ENCODE measurements at regions not wholly inside any gene's neighbourhood (a gene's known extent, or its start where the extent isn't known, plus 50 kb on each side); places are given as distances from the start of the nearest gene placed in this dataset.

GRCh38 chr17:77462553-77463497, 322.1 kb downstream of the SEC14L1 start:
- no peak for TF ChIP-seq EP300 (IDR thresholded peaks at IDR 0.05)
- TF ChIP-seq POLR2A (IDR thresholded peaks at IDR 0.05) = no peak
- TF ChIP-seq, protein P1, sequence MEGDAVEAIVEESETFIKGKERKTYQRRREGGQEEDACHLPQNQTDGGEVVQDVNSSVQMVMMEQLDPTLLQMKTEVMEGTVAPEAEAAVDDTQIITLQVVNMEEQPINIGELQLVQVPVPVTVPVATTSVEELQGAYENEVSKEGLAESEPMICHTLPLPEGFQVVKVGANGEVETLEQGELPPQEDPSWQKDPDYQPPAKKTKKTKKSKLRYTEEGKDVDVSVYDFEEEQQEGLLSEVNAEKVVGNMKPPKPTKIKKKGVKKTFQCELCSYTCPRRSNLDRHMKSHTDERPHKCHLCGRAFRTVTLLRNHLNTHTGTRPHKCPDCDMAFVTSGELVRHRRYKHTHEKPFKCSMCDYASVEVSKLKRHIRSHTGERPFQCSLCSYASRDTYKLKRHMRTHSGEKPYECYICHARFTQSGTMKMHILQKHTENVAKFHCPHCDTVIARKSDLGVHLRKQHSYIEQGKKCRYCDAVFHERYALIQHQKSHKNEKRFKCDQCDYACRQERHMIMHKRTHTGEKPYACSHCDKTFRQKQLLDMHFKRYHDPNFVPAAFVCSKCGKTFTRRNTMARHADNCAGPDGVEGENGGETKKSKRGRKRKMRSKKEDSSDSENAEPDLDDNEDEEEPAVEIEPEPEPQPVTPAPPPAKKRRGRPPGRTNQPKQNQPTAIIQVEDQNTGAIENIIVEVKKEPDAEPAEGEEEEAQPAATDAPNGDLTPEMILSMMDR (IDR thresholded peaks at IDR 0.05) = no peak
- Histone ChIP-seq H3K27me3 (no peaks in the 10 kb centered on the region), H3K36me3 (no peaks in the 10 kb centered on the region), H3K4me3 (no peak overlapping the region), H3K4me1 (ENCODE audit: insufficient read depth) (peaks cover 8% of the 10 kb centered on the region), H3K27ac (no peak overlapping the region), H3K9me3 (no peaks in the 10 kb centered on the region)
- DNase-seq = no peak
- intact Hi-C loops (cut with DNase I) = no loop called here
- 80 to 88% (median 87%) methylated on average over 16 of the region's 16 CpGs for WGBS, 3 donors

DNA sequence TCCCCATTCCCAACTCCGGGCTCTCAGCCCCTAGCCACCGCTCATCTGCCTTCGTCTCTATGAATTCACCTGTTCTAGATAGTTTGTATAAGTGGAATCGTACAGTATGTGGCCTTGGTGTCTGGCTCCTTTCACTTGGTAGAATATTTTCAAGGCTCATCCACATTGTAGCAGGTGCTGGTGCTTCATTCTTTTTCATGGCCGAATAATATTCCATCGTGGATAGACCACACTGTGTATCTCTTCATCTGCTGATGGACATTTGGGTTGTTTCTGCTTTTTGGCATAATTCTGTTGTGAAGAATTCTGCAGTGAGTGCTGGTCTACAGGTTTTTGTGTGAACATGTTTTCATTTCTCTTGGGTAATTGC, 324.2 kb downstream of the SEC14L1 start:
- no peak for TF ChIP-seq EP300 (IDR thresholded peaks at IDR 0.05)
- TF ChIP-seq, protein P1 (IDR thresholded peaks at IDR 0.05) = no peak
- no peak for TF ChIP-seq POLR2A (IDR thresholded peaks at IDR 0.05)
- Histone ChIP-seq H3K9me3 (no peaks in the 10 kb centered on the region), H3K27ac (no peak overlapping the region), H3K36me3 (no peaks in the 10 kb centered on the region), H3K4me3 (no peak overlapping the region), H3K27me3 (no peaks in the 10 kb centered on the region), H3K4me1 (ENCODE audit: insufficient read depth) (peaks cover 8% of the 10 kb centered on the region)
- DNase-seq = no peak
- 93 to 95% (median 94%) methylated on average over 6 of the region's 6 CpGs for WGBS, 3 donors
- intact Hi-C loops (cut with DNase I) = no loop called here

DNA sequence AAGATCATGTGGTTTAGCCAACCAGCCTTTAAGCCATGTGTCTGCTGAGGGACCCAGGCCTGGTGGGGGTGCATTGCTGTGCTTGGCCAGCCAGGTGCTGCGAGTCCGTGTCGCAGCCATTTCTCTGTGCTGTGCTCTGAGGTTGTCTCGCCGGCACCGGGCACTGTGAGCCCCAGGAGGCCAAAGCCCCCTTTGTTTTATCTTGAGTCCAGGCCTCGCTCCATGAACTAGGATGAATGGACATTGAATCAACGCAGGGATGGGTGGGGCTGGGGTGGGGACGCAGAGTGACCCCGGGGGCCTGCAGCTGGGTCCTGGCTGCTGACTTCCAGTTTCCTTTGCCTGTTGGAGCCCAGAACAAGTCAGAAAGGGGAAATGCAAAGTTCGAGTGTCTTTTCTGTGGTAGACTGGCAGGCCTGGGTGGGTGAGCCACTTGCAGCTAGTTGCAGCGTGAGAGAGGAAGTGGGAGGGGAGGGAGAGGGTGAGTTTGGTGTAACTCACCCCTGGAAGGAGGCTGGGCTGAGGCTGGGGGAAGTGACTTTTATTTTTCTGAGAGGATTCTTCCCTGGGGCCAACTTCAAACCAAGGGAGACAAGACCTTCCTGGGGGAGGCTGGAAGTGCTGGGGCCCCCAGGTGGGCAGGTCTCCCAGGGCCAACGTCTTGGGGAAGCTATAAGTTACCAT, 324.7 kb downstream of the SEC14L1 start:
- Histone ChIP-seq H3K27me3 (no peaks in the 10 kb centered on the region), H3K9me3 (no peaks in the 10 kb centered on the region), H3K27ac (no peak overlapping the region), H3K36me3 (no peaks in the 10 kb centered on the region), H3K4me1 (ENCODE audit: insufficient read depth) (peaks cover 9% of the 10 kb centered on the region), H3K4me3 (no peak overlapping the region)
- WGBS, 3 donors = 56 to 71% (median 58%) methylated on average over 13 of the region's 13 CpGs
- no peak for DNase-seq
- TF ChIP-seq POLR2A (IDR thresholded peaks at IDR 0.05) (no peak), EP300 (IDR thresholded peaks at IDR 0.05) (no peak)
- TF ChIP-seq, protein P1 (IDR thresholded peaks at IDR 0.05) = no peak
- intact Hi-C loops (cut with DNase I) = no loop called here

GRCh38 chr17:77466140-77466539, 325.4 kb downstream of the SEC14L1 start:
- intact Hi-C loops (cut with DNase I) = no loop called here
- H3K27ac ChIP-seq = no peak overlapping the region
- no peaks in the 10 kb centered on the region for H3K9me3 ChIP-seq
- 67 to 77% (median 71%) methylated on average over 11 to 13 of the region's 13 CpGs for WGBS, 3 donors
- TF ChIP-seq, protein P1 (IDR thresholded peaks at IDR 0.05) = no peak
- TF ChIP-seq EP300 (IDR thresholded peaks at IDR 0.05) (no peak), POLR2A (IDR thresholded peaks at IDR 0.05) (no peak)
- H3K4me1 ChIP-seq (ENCODE audit: insufficient read depth) = peaks cover 13% of the 10 kb centered on the region
- H3K36me3 ChIP-seq = no peaks in the 10 kb centered on the region
- DNase-seq = no peak
- no peaks in the 10 kb centered on the region for H3K27me3 ChIP-seq
- no peak overlapping the region for H3K4me3 ChIP-seq
